Parathyroid adenoma (tissue), 2 donors: ENCODE measurements at regions not wholly inside any gene's neighbourhood (a gene's known extent, or its start where the extent isn't known, plus 50 kb on each side); places are given as distances from the start of the nearest gene placed in this dataset.

Source experiments
- H2AFZ ChIP-seq: fragments of 300-600 bp; sonication (generic); one replicate; pipeline ENCODE4 v1.7.0; 2017; ENCODE audit warnings: antibody characterized with exemption, mild to moderate bottlenecking
- H3K27ac ChIP-seq: fragments of 300-600 bp; sonication (generic); one replicate; pipeline ENCODE4 v1.7.0; 2017
- H3K27me3 ChIP-seq: fragments of 300-600 bp; sonication (generic); one replicate; pipeline ENCODE4 v1.7.0; 2017; ENCODE audit warnings: low read length; ENCODE audit not compliant: control insufficient read depth, insufficient read depth
- H3K36me3 ChIP-seq: fragments of 300-600 bp; sonication (generic); one replicate; pipeline ENCODE4 v1.7.0; 2017; ENCODE audit warnings: low read length; ENCODE audit not compliant: control insufficient read depth, insufficient read depth
- H3K4me1 ChIP-seq: fragments of 300-600 bp; sonication (generic); one replicate; pipeline ENCODE4 v1.7.0; 2017; ENCODE audit warnings: control low read depth
- H3K4me2 ChIP-seq: fragments of 300-600 bp; sonication (generic); one replicate; pipeline ENCODE4 v1.7.0; 2017; ENCODE audit warnings: low read length
- H3K4me3 ChIP-seq: fragments of 300-600 bp; sonication (generic); one replicate; pipeline ENCODE4 v1.7.0; 2017; ENCODE audit warnings: low read depth, low read length
- H3K79me2 ChIP-seq: fragments of 300-600 bp; sonication (generic); one replicate; pipeline ENCODE4 v1.7.0; 2017; ENCODE audit warnings: control low read depth
- H3K9ac ChIP-seq: fragments of 300-600 bp; sonication (generic); one replicate; pipeline ENCODE4 v1.7.0; 2017; ENCODE audit warnings: mild to moderate bottlenecking
- H3K9me3 ChIP-seq: fragments of 300-600 bp; sonication (generic); one replicate; pipeline ENCODE4 v1.7.0; 2017; ENCODE audit warnings: low read length; ENCODE audit not compliant: control insufficient read depth
- CTCF ChIP-seq: fragments of 300-600 bp; sonication (generic); IDR thresholded peaks from one replicate; pipeline ENCODE4 v1.7.0; 2017; ENCODE audit warnings: antibody characterized with exemption, mild to moderate bottlenecking
- donor health status: primary hyperparathyroidism.

- H3K79me2 ChIP-seq = no peaks in the 10 kb centered on the region
- no peak for TF ChIP-seq CTCF
- H3K27me3 ChIP-seq = no peaks in the 10 kb centered on the region
- no peak overlapping the region for H2AFZ ChIP-seq
- H3K4me3 ChIP-seq = no peak overlapping the region
- H3K4me2 ChIP-seq = no peak overlapping the region
- no peaks in the 10 kb centered on the region for H3K36me3 ChIP-seq
- H3K9ac ChIP-seq = no peak overlapping the region
- H3K27ac ChIP-seq = no peak overlapping the region
- H3K4me1 ChIP-seq = no peaks in the 10 kb centered on the region
- H3K9me3 ChIP-seq = no peaks in the 10 kb centered on the region
These were observed 93.3 kb upstream of the GDF10 start for GRCh38 chr10:47206449-47207280.

GRCh38 chr10:47207281-47207615 lies 92.7 kb upstream of the GDF10 start:
- Histone ChIP-seq H3K36me3 (no peaks in the 10 kb centered on the region), H3K9ac (no peak overlapping the region), H3K9me3 (no peaks in the 10 kb centered on the region), H3K27me3 (no peaks in the 10 kb centered on the region), H3K4me2 (no peak overlapping the region), H3K4me1 (no peaks in the 10 kb centered on the region), H2AFZ (no peak overlapping the region), H3K4me3 (no peak overlapping the region), H3K27ac (no peak overlapping the region), H3K79me2 (no peaks in the 10 kb centered on the region)
- TF ChIP-seq CTCF = no peak

DNA sequence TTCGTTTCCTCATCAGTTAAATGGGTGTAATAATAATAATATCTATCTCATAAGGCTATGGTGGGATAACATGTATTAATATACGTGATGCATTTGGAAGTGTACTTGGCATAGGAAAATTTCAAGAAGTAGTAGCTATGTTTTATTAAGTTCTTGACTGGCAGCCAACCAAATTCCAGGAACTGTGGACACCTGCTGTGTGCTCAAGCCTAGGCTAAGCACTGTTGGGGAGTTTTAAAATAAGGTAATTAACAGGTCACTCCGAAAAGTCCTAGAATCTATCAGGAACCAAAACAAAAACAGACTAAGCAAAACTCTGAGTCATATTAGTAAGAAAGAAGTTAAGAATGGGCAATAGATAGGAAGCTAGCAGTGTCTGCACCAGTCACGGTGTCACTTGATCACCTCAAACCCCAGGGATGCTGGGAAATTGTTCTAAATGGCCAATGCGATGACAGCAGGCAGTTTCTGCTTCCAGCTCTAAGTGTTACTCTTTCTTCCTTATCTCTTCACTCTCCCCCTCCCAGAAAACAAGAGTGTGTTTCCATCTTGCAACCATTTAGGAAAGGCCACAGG lies 92.0 kb upstream of the GDF10 start:
- Histone ChIP-seq H3K27me3 (no peaks in the 10 kb centered on the region), H3K4me3 (no peak overlapping the region), H3K79me2 (no peaks in the 10 kb centered on the region), H3K4me1 (no peaks in the 10 kb centered on the region), H3K27ac (no peak overlapping the region), H3K9ac (no peak overlapping the region), H2AFZ (no peak overlapping the region), H3K9me3 (no peaks in the 10 kb centered on the region), H3K4me2 (no peak overlapping the region), H3K36me3 (no peaks in the 10 kb centered on the region)
- TF ChIP-seq CTCF = no peak

GRCh38 chr10:47209466-47209865 lies 90.5 kb upstream of the GDF10 start:
- Histone ChIP-seq H3K79me2 (no peaks in the 10 kb centered on the region), H2AFZ (no peak overlapping the region), H3K9ac (no peak overlapping the region), H3K4me2 (no peak overlapping the region), H3K4me1 (no peaks in the 10 kb centered on the region), H3K4me3 (no peak overlapping the region), H3K36me3 (no peaks in the 10 kb centered on the region), H3K27me3 (no peaks in the 10 kb centered on the region), H3K27ac (no peak overlapping the region), H3K9me3 (no peaks in the 10 kb centered on the region)
- TF ChIP-seq CTCF = no peak

DNA sequence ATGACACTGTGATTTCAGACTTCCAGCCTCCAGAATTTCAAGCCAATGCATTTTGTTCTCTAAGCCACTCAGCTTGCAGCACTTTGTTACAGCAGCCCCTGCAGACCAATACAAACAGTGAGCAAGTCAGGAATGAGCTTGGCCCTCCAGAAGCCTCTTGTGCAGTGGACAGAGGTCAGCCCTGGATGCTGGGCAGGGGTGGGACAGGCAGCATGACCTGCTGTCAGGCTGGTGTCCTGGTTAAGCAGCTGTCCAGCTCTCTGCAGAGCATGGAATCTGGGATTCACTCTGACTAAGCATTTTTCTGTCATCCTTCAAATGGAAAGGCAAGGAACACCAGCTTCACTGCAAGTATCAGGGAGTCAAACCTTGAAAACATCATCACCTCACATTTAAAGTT lies 85.5 kb upstream of the GDF10 start:
- Histone ChIP-seq H3K9me3 (no peaks in the 10 kb centered on the region), H3K4me1 (no peaks in the 10 kb centered on the region), H3K36me3 (no peaks in the 10 kb centered on the region), H3K4me3 (no peak overlapping the region), H3K9ac (no peak overlapping the region), H3K27me3 (no peaks in the 10 kb centered on the region), H3K4me2 (no peak overlapping the region), H3K79me2 (no peaks in the 10 kb centered on the region), H3K27ac (no peak overlapping the region), H2AFZ (no peak overlapping the region)
- TF ChIP-seq CTCF = no peak
